HG03103 (cell line): ENCODE measurements at regions not wholly inside any gene's neighbourhood (a gene's known extent, or its start where the extent isn't known, plus 50 kb on each side); places are given as distances from the start of the nearest gene placed in this dataset.
"Not testable (repeated sequence)": the region's sequence is repeated elsewhere in the genome, so short reads cannot be mapped to it uniquely, and the experiment has no call there.

ENCODE experiments used
- ATAC-seq: cut with Tn5 transposase; IDR thresholded peaks from one replicate; pipeline ENCODE4 v1.9.1; 2021; ENCODE audit warnings: low read depth; ENCODE audit not compliant: unreplicated experiment

GRCh38 chr16:65767125-65767524 is 599.4 kb upstream of the CDH5 start:
- no peak for ATAC-seq

GRCh38 chr16:65763640-65764305 is 602.7 kb upstream of the CDH5 start:
- no peak for ATAC-seq

- ATAC-seq = no peak
Observed at GRCh38 chr16:65760874-65761273, 605.6 kb upstream of the CDH5 start.

- no peak for ATAC-seq
Observed at GRCh38 chr16:65758620-65759019, 607.9 kb upstream of the CDH5 start.

- no peak for ATAC-seq
Observed at GRCh38 chr16:65757064-65757463, 609.4 kb upstream of the CDH5 start.

- ATAC-seq = no peak
Observed at GRCh38 chr16:65756163-65756562, 610.3 kb upstream of the CDH5 start.

- no peak for ATAC-seq
Observed at GRCh38 chr16:65754820-65755691, 611.4 kb upstream of the CDH5 start.

GRCh38 chr16:65752522-65752844 is 614.0 kb upstream of the CDH5 start:
- no peak for ATAC-seq

- no peak for ATAC-seq
Observed at GRCh38 chr16:65751622-65752521, 614.6 kb upstream of the CDH5 start.

- ATAC-seq = no peak
Observed at GRCh38 chr16:65749506-65749905, 617.0 kb upstream of the CDH5 start.

- no peak for ATAC-seq
Observed at GRCh38 chr16:65746941-65747340, 619.5 kb upstream of the CDH5 start.

GRCh38 chr16:65745201-65745708 is 621.2 kb upstream of the CDH5 start:
- no peak for ATAC-seq

- ATAC-seq = no peak
Observed at GRCh38 chr16:65744401-65744800, 622.1 kb upstream of the CDH5 start.

- ATAC-seq = no peak
Observed at GRCh38 chr16:65743558-65743957, 621.7 kb upstream of the CDH11 start.

- ATAC-seq = no peak
Observed at GRCh38 chr16:65740711-65741110, 618.8 kb upstream of the CDH11 start.

- no peak for ATAC-seq
Observed at GRCh38 chr16:65739518-65739917, 617.7 kb upstream of the CDH11 start.

- no peak for ATAC-seq
Observed at GRCh38 chr16:65737831-65738230, 616.0 kb upstream of the CDH11 start.

GRCh38 chr16:65735615-65736014 is 613.8 kb upstream of the CDH11 start:
- not testable (repeated sequence) for ATAC-seq

GRCh38 chr16:65733721-65734120 is 611.9 kb upstream of the CDH11 start:
- ATAC-seq = no peak

- no peak for ATAC-seq
Observed at GRCh38 chr16:65731833-65732232, 610.0 kb upstream of the CDH11 start.

GRCh38 chr16:65728652-65729051 is 606.8 kb upstream of the CDH11 start:
- ATAC-seq = no peak
